ENCODE measurements at regions not wholly inside any gene's neighbourhood (a gene's known extent, or its start where the extent isn't known, plus 50 kb on each side); places are given as distances from the start of the nearest gene placed in this dataset.

DNA sequence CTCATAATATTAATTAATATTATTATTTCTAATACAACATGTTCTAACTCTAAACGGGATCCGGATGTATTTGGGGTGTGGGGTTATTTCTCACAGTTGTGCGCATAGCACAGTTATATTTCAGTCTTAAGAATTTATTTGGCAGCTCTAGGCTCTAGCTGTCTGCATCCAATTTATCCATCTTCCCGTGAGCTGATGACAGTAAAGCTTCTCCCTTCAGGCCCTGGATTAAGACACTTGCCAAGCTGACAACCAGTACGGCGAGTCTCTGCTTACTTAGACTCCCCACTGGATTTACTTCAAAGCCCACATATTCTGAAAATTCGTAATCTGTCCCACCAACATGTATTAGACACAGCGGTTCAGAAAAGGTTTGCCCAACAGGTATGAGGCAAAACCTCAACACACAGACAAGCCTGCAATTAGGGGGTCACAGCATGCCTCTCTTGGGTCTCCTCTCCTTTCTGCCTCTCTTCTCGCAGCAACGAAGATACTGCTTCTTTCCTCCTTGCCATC lies 232.9 kb upstream of the TMTC1 start:
- TF ChIP-seq, protein P1, sequence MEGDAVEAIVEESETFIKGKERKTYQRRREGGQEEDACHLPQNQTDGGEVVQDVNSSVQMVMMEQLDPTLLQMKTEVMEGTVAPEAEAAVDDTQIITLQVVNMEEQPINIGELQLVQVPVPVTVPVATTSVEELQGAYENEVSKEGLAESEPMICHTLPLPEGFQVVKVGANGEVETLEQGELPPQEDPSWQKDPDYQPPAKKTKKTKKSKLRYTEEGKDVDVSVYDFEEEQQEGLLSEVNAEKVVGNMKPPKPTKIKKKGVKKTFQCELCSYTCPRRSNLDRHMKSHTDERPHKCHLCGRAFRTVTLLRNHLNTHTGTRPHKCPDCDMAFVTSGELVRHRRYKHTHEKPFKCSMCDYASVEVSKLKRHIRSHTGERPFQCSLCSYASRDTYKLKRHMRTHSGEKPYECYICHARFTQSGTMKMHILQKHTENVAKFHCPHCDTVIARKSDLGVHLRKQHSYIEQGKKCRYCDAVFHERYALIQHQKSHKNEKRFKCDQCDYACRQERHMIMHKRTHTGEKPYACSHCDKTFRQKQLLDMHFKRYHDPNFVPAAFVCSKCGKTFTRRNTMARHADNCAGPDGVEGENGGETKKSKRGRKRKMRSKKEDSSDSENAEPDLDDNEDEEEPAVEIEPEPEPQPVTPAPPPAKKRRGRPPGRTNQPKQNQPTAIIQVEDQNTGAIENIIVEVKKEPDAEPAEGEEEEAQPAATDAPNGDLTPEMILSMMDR (IDR thresholded peaks at IDR 0.05; ENCODE audit: low read depth, low read length): no peak
- in situ Hi-C loops (cut with HindIII; ENCODE audit: low sequenced_read_pairs): no loop called here

DNA sequence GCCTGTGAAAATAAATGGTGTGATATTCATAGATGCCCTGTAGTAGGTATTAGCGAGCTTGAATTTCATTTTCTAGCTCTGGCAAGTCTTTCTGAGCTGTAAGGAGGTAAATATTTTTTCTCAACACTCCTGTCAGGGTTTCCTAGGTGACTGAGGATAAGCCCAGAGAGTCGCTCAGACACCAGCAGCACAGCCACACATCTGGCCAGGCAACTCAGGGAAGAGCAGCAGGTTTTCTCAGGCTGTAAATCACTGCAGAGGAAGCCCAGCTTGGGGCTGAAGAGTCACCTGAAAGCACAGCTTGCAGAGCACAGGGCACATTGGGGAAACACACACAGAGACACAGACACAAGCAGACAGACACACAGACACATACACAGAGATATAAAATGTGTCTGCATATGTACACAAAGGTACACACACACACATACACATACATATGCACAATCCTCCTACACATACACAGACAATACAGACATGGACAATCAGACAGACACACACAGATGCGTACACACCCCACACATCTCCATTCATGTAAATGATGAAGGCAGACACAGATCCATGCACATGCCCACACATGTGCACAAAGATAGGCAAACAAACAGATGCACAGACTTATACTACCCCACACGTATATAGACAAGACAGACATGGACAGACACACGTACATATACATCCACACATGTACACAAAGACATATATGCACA lies 232.0 kb upstream of the TMTC1 start:
- TF ChIP-seq, protein P1 (IDR thresholded peaks at IDR 0.05; ENCODE audit: low read depth, low read length): no peak
- in situ Hi-C loops (cut with HindIII; ENCODE audit: low sequenced_read_pairs): no loop called here
- no peak overlapping the region for H3K4me3 ChIP-seq (ENCODE audit: low read depth, low read length)

More for the DNA sequence above, 232.9 kb upstream of the TMTC1 start:
- no peak for DNase-seq (ENCODE audit: low read depth, low spot score)
- no peak overlapping the region for H3K4me3 ChIP-seq (ENCODE audit: low read depth, low read length)

DNA sequence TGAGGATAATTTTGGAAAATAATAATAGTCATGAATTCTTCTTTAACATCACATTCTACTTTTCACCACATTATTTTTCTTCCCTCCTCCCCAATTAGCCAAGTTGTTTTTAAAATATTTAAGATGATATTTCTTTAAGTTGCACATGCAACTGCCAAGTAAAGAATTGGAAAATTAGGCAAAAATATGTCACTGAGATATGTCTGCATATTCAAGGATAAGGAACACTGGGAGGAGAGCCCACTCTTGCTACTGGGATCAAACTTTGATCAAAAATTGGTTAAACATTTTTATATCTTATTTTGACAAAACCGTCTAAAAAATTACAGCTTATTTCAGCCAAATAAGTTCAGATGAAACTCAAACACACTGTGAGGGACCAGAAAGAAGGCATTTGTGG lies 231.2 kb upstream of the TMTC1 start:
- no peak overlapping the region for H3K4me3 ChIP-seq (ENCODE audit: low read depth, low read length)
- in situ Hi-C loops (cut with HindIII; ENCODE audit: low sequenced_read_pairs): no loop called here
- TF ChIP-seq, protein P1 (IDR thresholded peaks at IDR 0.05; ENCODE audit: low read depth, low read length): no peak
- DNase-seq (ENCODE audit: low read depth, low spot score): no peak

More for the DNA sequence above, 232.0 kb upstream of the TMTC1 start:
- DNase-seq (ENCODE audit: low read depth, low spot score): no peak

DNA sequence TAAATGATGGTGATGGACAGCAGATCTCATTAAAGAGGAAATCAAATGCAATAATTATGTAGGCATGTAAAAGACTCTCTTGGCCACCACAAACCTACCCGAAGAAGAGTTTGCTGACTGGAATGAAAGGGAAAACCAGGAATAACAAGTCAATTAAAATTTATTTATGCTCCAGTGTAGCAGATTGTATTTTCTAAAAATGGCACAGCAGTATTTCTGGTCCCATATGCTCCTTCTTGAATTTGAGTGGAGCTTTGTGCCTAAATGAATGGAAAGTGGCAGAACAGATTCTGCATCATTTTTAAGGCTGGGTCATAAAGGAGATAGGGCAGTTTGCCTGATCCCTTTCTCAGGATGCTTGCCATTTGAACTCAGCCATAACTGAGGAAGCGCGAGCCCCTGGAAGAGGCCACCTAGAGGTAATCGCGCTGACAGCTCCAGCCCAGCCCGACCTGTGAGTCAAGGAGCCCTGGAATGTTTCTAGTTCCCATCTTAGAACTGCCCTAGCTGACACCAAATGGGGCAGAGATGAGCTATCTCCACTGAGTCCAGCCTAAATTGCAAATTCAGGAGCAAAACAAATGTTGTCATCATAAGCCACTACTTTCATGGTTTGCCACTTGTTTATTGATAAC lies 229.2 kb upstream of the TMTC1 start:
- in situ Hi-C loops (cut with HindIII; ENCODE audit: low sequenced_read_pairs): no loop called here
- H3K4me3 ChIP-seq (ENCODE audit: low read depth, low read length): no peak overlapping the region
- TF ChIP-seq, protein P1 (IDR thresholded peaks at IDR 0.05; ENCODE audit: low read depth, low read length): no peak
- DNase-seq (ENCODE audit: low read depth, low spot score): no peak

DNA sequence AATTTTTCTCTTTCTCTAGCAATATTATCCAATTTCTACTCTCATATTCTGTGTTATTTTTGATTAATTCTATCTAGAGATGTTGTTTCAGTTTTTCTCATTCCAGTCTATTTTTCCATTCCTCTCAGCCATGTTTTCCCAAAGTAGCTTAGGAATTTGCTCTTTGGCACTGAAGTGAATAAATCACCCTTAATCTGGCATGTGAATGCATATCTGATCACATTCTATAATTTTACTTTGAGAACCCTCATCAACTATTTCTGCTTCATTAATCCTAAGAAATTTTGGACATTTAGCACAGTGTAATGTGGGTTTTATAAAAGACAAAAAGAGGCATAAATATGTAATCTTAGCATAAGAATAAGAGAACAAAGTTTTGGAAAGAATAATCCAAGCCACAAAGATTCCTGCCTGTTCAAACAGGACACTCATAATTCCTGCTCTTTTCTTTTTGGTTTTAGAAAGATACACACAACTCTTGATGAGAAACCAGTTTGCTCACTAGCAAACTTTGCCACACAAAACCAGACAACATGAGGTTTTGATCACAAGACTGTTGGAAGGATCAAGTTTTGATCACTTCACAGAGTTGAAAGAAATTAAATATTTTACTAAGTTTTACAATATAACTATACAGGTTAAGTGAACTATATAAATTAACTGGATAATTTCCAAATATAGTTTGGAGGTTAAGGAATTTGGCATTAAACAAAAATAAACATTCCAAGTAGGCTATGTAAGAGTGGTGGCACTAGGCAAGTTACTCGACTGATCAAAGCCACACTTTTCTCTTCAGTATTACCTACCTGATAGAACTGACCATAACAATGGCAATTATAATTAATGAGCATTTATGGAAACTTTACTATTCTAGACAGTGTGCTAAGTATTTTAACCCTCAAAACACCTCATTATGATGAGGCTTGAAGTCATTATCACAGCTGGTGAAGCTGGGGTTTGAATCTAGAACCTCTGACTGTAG lies 226.6 kb upstream of the TMTC1 start:
- TF ChIP-seq, protein P1 (IDR thresholded peaks at IDR 0.05; ENCODE audit: low read depth, low read length): no peak
- peak; percentile 50 for DNase-seq (ENCODE audit: low read depth, low spot score)
- no peak overlapping the region for H3K4me3 ChIP-seq (ENCODE audit: low read depth, low read length)
- in situ Hi-C loops (cut with HindIII; ENCODE audit: low sequenced_read_pairs): no loop called here

DNA sequence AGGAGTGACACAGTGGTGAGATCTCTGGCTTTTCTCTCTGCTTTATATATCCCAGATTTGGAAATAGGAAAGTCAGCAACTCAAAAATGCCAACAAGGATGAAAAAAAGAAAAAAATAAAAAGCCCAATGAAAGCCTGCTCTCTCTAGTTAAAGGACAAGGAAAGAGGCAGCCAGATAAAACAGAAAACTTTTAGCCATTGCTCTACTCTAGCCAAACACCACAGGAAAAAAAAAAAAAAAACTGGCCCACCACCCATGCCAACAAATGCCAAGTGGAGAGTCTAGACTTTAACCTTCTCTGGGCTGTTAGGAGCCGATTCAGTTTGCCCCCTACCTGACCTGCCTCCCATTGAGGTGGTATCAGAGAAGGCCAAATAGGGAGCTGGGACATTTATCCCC lies 222.3 kb upstream of the TMTC1 start:
- no peak for DNase-seq (ENCODE audit: low read depth, low spot score)
- H3K4me3 ChIP-seq (ENCODE audit: low read depth, low read length): no peak overlapping the region
- TF ChIP-seq, protein P1 (IDR thresholded peaks at IDR 0.05; ENCODE audit: low read depth, low read length): no peak
- in situ Hi-C loops (cut with HindIII; ENCODE audit: low sequenced_read_pairs): no loop called here
